Pancreas (tissue), 10 donors: ENCODE measurements at regions not wholly inside any gene's neighbourhood (a gene's known extent, or its start where the extent isn't known, plus 50 kb on each side); places are given as distances from the start of the nearest gene placed in this dataset.

ENCODE experiments used
- ATAC-seq, 4 donors: fragments of 200-7000 bp; cut with Tn5 transposase; one replicate each; pipeline versions ENCODE4 v1.8.0 to v1.9.1; 2020; ENCODE audit warnings: mild to moderate bottlenecking in 4 of 4, moderate library complexity in 4 of 4
- DNase-seq, 6 donors: peaks; one replicate each; pipeline ENCODE4 v3.0.0-alpha.2; 2020
- FAIRE-seq: peaks from 2 replicates; lab custom pipeline; 2012; peaks lifted over from hg19 to GRCh38; lab: Jason Lieb, UNC
- H3K27ac ChIP-seq, 4 donors: fragments of 200-600 bp; sonication (generic); 1 replicate in 3 of 4; 2 replicates in 1 of 4; pipeline versions ENCODE4 v1.5.0 to v1.8.0; 2020
- H3K27me3 ChIP-seq, 4 donors: fragments of 200-600 bp; one replicate each; pipeline ENCODE4 v1.8.0; 2021
- H3K36me3 ChIP-seq, 3 donors: fragments of 200-600 bp; sonication (generic) in 1 of 3; one replicate each; pipeline versions ENCODE4 v1.5.0 to v1.8.0; 2020 to 2021
- H3K4me1 ChIP-seq, 3 donors: fragments of 200-600 bp; one replicate each; pipeline ENCODE4 v1.8.0; 2021
- H3K4me3 ChIP-seq, 4 donors: fragments of 200-600 bp; sonication (generic) in 2 of 4; one replicate each; pipeline versions ENCODE4 v1.5.0 to v1.8.0; 2020 to 2021
- H3K9me3 ChIP-seq, 4 donors: fragments of 200-600 bp; one replicate each; pipeline ENCODE4 v1.8.0; 2021
- WGBS, 2 donors: extraction: QIAGEN DNeasy Blood & Tissue Kit; methylation state at CpG; one replicate each; pipeline ENCODE4 v1.1.7; 2013; 5-methylcytosine and 5-hydroxymethylcytosine counted together
- intact Hi-C, 3 donors: fragments of 100-400 bp; cut with DNase I; formaldehyde crosslinking; loops; one replicate each; pipeline versions ENCODE4 v1.11.1 to v1.14.2; 2022
- TF ChIP-seq, protein P1 (sequence below), 4 donors: fragments of 200-600 bp; sonication (generic) in 3 of 4; IDR thresholded peaks; one replicate each; pipeline versions ENCODE4 v1.5.0 to v1.8.0; 2021; ENCODE audit warnings: antibody characterized with exemption in 4 of 4
- donor health status: healthy with polysubstance abuse.
- donor health status: DM: no; HTN: no; CAD: no; lungs with moderate emphysema.
- donor health status: DM: no; HTN: no; CAD: no.
- donor health status: control.
- donor health status: control.
- donor health status: Bipolar disorder and iron deficiency.
- donor health status: DM: yes; HTN: yes; CAD: no.
- donor health status: DM: no; HTN: no; CAD: no.
- donor health status: DM: no; HTN: no; CAD: no.
- donor health status: DM: yes; HTN: yes; CAD: no.

DNA sequence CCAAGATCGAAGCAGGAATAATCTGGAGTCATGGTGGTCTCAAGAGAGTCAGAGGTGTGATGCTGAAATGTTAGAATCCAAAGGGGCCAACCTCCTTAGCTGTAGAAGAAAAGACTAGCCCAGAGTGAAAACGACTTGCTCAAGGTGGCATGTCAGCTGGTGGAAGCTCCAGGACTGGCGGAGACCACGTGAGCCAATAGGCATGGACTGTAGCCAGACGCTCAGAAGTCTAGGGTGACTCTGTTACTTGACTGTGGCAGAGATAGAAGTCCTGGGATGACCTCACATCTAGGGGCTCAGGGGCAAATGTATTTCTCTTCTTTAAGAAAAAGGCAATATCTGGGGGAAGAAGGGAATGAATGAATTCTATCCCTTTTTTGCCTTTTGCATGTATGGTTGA lies 267.4 kb downstream of the ATG4C start:
- TF ChIP-seq, protein P1, sequence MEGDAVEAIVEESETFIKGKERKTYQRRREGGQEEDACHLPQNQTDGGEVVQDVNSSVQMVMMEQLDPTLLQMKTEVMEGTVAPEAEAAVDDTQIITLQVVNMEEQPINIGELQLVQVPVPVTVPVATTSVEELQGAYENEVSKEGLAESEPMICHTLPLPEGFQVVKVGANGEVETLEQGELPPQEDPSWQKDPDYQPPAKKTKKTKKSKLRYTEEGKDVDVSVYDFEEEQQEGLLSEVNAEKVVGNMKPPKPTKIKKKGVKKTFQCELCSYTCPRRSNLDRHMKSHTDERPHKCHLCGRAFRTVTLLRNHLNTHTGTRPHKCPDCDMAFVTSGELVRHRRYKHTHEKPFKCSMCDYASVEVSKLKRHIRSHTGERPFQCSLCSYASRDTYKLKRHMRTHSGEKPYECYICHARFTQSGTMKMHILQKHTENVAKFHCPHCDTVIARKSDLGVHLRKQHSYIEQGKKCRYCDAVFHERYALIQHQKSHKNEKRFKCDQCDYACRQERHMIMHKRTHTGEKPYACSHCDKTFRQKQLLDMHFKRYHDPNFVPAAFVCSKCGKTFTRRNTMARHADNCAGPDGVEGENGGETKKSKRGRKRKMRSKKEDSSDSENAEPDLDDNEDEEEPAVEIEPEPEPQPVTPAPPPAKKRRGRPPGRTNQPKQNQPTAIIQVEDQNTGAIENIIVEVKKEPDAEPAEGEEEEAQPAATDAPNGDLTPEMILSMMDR (IDR thresholded peaks at IDR 0.05), result no peak
- WGBS, 2 donors, result 64 to 67% methylated on average over 5 of the region's 5 CpGs
- no peaks in the 10 kb centered on the region for H3K9me3 ChIP-seq
- intact Hi-C loops, result no loop called here
- no peak overlapping the region for H3K4me3 ChIP-seq
- no peak overlapping the region for H3K27ac ChIP-seq
- ATAC-seq, result no peak
- no peak for FAIRE-seq
- no peaks in the 10 kb centered on the region for H3K4me1 ChIP-seq
- DNase-seq, result no peak
- no peaks in the 10 kb centered on the region for H3K27me3 ChIP-seq
- no peaks in the 10 kb centered on the region for H3K36me3 ChIP-seq

GRCh38 chr1:63051886-63052285 lies 268.0 kb downstream of the ATG4C start:
- DNase-seq, result no peak
- intact Hi-C loops, result no loop called here
- Histone ChIP-seq H3K36me3 (no peaks in the 10 kb centered on the region), H3K4me3 (no peak overlapping the region), H3K27ac (no peak overlapping the region), H3K9me3 (no peaks in the 10 kb centered on the region), H3K27me3 (no peaks in the 10 kb centered on the region), H3K4me1 (no peaks in the 10 kb centered on the region)
- no peak for ATAC-seq
- no peak for FAIRE-seq
- TF ChIP-seq, protein P1 (IDR thresholded peaks at IDR 0.05), result no peak
- 85 to 93% methylated on average over 6 of the region's 6 CpGs for WGBS, 2 donors

GRCh38 chr1:63054184-63054583 lies 268.2 kb upstream of the FOXD3 start:
- Histone ChIP-seq H3K36me3 (no peaks in the 10 kb centered on the region), H3K27me3 (no peaks in the 10 kb centered on the region), H3K9me3 (no peaks in the 10 kb centered on the region), H3K4me1 (no peaks in the 10 kb centered on the region), H3K4me3 (no peak overlapping the region), H3K27ac (no peak overlapping the region)
- FAIRE-seq (no peak), DNase-seq (no peak), ATAC-seq (no peak)
- intact Hi-C loops, result no loop called here
- TF ChIP-seq, protein P1 (IDR thresholded peaks at IDR 0.05), result no peak
- 64 to 72% methylated on average over 4 of the region's 4 CpGs for WGBS, 2 donors

DNA sequence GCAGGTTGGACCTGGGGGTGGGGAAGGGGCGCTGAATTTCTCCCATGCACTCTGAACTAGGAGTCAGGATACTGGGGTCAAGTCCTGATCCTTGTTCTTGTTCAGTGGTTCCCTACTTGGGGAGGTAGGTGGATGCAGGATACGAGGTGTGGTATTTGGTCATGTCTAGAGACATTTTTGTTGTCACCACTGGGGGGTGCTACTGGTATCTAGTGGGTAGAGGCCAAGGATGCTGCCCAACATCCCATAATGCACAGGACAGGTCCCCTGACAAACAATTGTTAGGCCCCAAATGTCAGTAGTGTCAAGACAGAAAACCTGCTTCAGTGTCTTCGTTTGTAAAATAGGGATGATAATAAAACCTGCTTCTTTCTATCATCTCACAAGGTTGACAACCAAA lies 259.0 kb upstream of the FOXD3 start:
- DNase-seq, result no peak
- intact Hi-C loops, result no loop called here
- H3K9me3 ChIP-seq, result no peaks in the 10 kb centered on the region
- no peaks in the 10 kb centered on the region for H3K36me3 ChIP-seq
- no peak for ATAC-seq
- 64 to 70% methylated on average over 3 of the region's 3 CpGs for WGBS, 2 donors
- H3K4me1 ChIP-seq, result no peaks in the 10 kb centered on the region
- H3K27ac ChIP-seq, result no peak overlapping the region
- TF ChIP-seq, protein P1 (IDR thresholded peaks at IDR 0.05), result no peak
- H3K27me3 ChIP-seq, result no peaks in the 10 kb centered on the region
- H3K4me3 ChIP-seq, result no peak overlapping the region
- no peak for FAIRE-seq

- no peak for ATAC-seq
- no peak overlapping the region for H3K27ac ChIP-seq
- H3K27me3 ChIP-seq, result no peaks in the 10 kb centered on the region
- TF ChIP-seq, protein P1 (IDR thresholded peaks at IDR 0.05), result no peak
- FAIRE-seq, result no peak
- whole genome bisulfite sequencing, 2 donors, result 78 to 91% methylated on average over 4 of the region's 4 CpGs
- intact Hi-C loops, result no loop called here
- H3K9me3 ChIP-seq, result no peaks in the 10 kb centered on the region
- DNase-seq, result no peak
- H3K4me1 ChIP-seq, result no peaks in the 10 kb centered on the region
- H3K36me3 ChIP-seq, result no peaks in the 10 kb centered on the region
- H3K4me3 ChIP-seq, result no peak overlapping the region
Measured at GRCh38 chr1:63064135-63064534, 258.2 kb upstream of the FOXD3 start.
